NCI-H2171 (cell line): ENCODE measurements at regions not wholly inside any gene's neighbourhood (a gene's known extent, or its start where the extent isn't known, plus 50 kb on each side); places are given as distances from the start of the nearest gene placed in this dataset.
"Not testable (repeated sequence)": the region's sequence is repeated elsewhere in the genome, so short reads cannot be mapped to it uniquely, and the experiment has no call there.

Source experiments
- DNase-seq: peaks from one replicate; lab custom pipeline; 2025; lab: John Stamatoyannopoulos, UW

- DNase-seq, result not testable (repeated sequence)
Measured at GRCh38 chr11:80257319-80258015, 816.6 kb upstream of the TENM4 start.

DNA sequence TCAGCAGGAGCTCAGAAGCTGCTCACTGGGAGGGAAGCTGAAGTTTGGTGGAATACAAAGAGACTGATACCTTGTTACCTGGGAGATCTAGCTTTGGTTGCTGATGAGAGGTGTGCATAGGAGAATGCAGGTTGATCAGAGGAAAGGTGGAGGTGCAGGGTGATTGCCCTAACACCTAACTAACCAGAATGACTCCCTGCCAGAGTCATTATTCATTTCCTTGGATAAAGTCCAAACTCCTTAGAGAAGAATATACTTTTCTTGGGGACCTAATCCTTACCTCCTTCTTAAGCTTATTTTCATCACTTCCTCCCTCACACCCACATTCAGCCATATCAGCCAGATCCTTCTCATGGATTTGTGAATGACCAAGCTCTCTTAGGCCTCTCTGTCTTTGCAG, 814.2 kb upstream of the TENM4 start:
- no peak for DNase-seq

- DNase-seq, result no peak
Measured at GRCh38 chr11:80241766-80242165, 800.9 kb upstream of the TENM4 start.

DNA sequence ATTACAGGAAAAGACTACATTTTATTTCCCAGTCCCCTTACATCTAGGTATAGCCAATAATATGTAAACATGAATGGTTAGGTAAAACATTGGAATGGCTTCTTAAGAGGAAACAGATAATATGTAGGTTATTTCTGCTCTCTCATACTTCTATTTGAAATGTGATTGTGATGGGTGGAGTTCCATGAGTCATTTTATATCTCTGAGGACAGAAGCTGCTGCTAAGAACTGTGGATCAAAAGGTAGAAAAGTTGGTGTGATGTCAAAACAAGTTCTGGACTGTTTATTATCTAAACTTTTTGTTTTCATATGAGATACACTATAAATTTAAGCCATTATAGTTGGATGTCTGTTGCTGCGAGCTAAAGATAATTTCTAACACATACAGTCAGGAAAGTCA, 799.4 kb upstream of the TENM4 start:
- DNase-seq, result no peak

GRCh38 chr11:80239217-80239616, 798.4 kb upstream of the TENM4 start:
- DNase-seq, result no peak

DNA sequence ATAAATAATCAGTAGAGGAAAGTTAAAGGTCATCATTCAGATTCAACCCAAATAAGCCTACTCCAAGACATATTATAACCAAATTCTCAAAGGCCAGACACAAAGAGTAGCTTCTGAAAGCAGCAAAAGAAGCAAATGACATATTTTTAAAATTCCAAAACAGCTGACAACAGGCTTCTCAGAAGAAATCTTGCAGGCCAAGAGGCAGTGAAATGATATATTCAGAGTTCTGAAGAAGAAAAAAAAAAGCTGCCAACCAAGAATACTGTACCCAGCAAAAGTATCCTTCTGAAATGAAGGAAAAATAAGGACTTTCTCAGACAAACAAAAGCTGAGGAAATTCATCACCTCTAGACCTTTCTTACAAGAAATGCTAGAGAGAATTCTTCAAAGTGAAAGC, 787.1 kb upstream of the TENM4 start:
- no peak for DNase-seq

DNA sequence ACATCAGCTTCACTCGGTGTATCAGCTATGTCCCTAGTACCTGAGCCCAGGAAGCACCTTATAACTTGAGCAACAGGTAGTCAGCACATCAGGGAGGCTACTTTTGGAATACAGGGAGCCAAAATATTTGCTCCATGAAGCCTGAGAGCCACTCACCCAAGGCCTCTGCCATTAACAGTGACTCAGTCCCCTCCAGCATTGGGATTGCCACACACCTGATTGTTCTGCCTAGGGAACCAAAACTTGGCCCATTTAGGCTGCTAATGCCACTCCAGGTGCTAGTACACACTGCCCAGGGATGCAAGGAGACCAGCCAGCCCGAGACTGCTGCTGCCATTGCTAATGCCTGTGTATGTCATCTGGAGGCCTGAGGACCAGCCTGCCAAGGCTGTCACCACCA, 773.6 kb upstream of the TENM4 start:
- no peak for DNase-seq

- DNase-seq, result no peak
Measured at GRCh38 chr11:80211673-80212072, 770.8 kb upstream of the TENM4 start.

GRCh38 chr11:80204021-80204420, 763.2 kb upstream of the TENM4 start:
- no peak for DNase-seq

DNA sequence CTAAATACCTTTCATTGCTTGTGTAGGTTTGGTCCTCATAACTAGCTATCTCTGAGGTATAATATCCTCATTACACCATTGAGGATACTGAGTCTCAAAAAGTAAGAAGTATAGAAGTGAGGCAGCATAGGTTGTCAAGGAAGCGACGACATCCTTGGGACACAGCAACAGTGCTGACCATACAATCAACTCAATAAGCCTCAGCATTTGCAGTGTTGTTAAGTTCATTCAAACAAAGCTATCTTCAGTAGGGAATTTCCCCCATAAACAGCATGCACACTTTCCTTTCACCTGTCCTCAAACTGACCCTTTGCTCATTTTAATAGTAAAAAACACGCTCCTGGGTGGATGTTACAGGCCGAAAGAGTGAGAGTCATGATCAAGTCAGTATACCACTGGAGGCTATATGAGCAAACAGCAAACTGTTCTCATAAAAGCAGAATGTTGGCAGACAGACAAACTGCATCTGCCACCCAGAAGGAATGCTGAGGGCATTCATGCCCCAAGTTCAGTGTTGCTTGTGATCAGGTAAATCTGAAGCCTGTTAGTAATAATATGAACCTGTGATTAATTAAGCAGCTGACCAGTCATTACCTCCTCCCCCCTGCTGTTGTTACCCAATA, 756.2 kb upstream of the TENM4 start:
- DNase-seq, result no peak

DNA sequence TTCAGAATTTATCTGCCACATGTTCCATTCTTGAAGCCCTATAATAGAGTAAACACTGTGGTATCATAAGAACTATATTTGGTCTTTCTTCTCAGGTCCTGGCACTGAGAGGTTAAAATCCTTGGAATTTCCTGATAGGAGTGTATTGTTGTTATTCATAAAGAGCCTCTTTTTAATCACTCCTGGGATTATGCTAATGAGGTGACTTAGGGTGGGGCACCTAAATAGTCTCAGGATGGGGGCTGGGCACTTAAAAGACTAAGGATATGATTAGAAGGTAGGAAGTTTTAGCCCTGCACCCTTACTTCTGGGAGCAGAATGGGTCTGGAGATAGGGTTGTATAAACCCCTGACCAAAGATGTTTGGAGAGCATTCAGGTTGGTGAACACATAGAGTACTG, 755.2 kb upstream of the TENM4 start:
- DNase-seq, result no peak

GRCh38 chr11:80194625-80195024, 753.8 kb upstream of the TENM4 start:
- DNase-seq, result no peak

GRCh38 chr11:80194016-80194415, 753.2 kb upstream of the TENM4 start:
- no peak for DNase-seq

DNA sequence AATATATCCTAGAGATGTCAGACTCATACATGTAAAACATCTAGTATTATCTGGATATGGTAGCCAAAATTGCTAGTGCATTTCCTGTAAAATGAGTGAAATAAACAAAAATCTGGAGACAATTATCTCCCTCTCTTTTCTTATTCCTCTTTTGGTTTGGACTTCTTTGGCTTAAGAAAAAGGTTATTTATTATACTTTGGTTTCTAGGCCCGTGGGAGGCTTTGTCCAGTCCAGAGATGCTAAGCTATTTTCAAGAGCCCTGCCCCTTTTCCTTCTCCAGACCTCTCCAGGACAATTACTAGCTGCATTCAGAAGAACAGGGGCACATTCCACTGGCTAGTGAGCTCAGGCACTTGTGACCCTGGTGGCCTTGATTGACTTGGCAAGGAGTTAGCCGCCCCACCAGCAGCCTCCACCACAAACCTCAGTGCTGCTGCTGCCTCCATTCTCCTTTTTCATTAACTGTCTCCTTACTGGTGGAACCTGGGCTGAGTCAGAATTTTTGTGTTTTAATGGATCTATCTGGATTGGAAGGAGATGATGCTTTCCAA, 747.3 kb upstream of the TENM4 start:
- DNase-seq, result no peak

DNA sequence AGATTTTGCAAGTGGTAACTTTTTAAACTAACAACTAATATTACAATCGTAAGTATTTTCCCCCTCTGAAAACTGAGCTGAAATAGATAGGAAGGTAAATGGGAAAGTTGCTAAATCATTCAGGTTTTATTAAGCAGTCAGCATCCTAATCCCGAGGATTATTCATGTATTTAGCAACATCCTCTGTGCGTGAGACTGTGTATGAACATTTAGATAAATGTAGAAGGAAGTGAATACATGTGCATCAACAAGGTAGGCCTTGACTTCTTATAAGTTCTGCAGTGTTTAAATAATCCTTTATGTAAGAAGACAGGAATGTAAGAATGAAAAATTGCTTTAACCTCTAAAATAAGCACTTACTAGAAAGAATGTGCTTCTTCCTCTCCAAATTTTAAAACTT, 745.9 kb upstream of the TENM4 start:
- no peak for DNase-seq

DNA sequence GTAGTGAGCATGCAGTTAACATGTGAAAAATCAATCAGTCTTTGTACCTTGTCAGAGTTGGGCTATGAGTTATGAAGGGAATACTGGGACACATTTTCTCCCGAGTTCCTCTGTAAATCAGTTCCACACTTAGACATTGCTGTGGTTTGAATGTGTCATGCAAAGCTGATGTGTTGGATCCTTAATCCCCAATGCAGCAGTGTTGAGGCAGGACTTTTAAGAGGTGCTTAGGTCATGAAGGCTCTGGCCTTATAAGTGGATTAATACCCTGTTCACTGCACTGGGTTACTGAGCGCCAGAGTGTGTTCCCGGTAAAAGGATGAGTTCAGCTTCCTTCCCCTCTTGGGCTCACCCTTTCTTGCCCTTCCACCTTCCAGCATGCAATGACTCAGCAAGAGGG, 742.1 kb upstream of the TENM4 start:
- DNase-seq, result no peak

DNA sequence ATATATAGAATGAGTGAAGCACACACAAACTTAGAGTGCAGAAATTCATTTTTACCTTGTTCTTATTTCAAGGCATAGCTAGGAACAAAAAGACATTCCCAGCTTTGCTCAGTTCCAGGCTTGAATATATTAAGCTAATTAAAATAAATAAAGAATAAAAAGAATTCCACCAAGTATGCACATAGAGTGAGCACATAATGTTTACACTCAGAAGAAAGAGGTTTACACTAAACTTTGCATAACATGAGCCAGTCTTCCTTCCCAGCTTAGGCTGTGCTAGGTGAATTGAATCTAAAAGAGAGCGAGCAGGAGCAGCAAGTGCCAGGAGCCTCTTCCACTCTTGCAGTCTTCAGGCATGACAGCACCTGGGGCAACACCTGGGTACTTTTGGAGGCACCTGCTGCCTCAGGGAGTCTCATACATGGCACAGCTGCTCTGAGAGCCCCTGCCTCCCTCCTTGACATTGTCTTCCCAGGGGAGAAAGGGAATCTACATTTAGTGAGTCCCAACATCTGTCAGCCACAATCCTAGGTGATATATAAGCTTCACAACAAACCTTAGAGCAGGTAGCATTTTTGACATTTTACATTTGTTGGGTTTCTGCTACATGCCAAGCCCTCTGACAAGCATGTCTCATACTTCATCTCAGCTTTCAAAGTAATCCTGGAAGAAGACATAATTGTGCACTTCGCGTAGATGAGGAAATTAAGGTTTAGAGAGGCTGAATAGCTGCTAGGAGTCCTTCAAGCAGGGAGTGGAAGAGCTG, 732.7 kb upstream of the TENM4 start:
- DNase-seq, result peak; percentile 40

DNA sequence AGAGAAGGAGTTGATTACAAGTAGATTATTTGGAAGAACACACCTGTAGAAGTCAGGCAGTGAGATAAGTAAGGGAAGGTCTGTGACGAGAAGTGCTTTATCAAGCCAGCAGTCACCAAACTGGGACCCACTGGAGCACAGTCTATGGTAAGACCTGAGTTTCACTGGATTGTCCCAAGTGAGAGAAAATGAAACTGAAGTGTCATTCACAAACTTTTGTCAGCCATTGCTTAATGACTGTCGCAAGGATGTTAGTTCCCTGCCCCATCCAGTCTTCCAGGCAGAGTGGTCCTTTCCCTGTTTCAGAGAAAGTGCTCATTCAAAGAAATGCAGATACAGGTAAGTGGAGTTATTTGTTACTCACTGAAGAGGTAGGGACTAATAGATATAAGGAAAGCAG, 728.0 kb upstream of the TENM4 start:
- DNase-seq, result no peak

DNA sequence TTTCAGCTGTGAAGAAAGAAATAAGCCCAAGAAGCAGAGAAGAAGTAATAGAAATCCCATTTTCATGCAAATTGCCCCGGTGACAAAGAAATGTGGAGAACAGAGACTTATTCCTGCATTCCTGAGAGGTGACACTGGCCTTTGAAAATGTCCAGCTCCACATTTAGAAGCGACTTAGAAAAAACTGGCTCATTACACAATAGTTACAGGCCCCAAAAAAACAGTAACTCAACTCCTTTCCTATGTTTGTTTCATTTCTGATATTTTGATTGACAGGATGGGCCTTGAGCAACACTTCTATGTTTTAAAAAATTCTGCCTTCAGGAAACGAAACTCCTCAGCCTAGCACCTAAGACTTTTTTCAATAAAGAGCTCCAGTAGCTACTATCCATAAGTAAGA, 726.9 kb upstream of the TENM4 start:
- no peak for DNase-seq

GRCh38 chr11:80165744-80166143, 724.9 kb upstream of the TENM4 start:
- DNase-seq, result no peak

DNA sequence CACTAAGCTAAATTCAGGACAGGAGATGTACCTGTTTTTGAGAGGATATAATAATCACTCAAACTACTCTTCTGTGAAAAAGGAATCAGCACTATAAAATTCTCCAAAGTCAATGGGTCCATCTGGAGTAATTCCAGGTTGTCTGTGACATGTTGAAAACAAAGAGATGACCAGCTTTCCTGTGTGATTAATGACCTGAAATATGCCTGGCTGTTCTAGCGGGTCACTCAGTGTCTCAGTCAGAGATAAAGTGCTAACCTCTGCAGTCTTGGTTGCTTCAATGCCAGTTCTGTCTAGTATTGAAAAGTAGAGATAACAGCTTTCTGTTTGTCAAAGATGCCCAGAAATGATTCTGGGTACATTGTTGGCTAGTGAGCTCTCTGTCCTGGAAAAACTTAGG, 722.6 kb upstream of the TENM4 start:
- no peak for DNase-seq

- no peak for DNase-seq
Measured at GRCh38 chr11:80163011-80163410, 722.2 kb upstream of the TENM4 start.

GRCh38 chr11:80162387-80162786, 721.6 kb upstream of the TENM4 start:
- DNase-seq, result no peak
